ENCODE measurements at regions not wholly inside any gene's neighbourhood (a gene's known extent, or its start where the extent isn't known, plus 50 kb on each side); places are given as distances from the start of the nearest gene placed in this dataset.

DNA sequence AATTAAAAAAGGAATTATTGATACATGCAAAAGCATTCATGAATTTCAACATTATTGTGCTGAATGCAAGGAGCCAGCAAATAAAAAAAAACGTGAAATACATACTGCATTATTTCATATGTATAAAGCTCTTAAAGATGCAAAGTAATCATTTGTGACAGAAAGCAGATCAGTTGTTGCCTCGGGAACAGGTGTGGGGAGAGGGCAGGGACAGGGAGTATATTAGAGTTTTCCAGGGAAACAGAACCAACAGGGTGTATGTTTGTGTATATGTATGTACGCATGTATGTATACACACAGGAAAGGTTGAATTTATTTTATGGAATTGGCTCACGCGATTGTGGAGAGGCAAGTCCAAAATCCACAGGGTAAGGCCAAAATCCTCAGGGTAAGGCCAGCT is 502.9 kb upstream of the ARGLU1 start:
- DNase-seq = no peak

DNA sequence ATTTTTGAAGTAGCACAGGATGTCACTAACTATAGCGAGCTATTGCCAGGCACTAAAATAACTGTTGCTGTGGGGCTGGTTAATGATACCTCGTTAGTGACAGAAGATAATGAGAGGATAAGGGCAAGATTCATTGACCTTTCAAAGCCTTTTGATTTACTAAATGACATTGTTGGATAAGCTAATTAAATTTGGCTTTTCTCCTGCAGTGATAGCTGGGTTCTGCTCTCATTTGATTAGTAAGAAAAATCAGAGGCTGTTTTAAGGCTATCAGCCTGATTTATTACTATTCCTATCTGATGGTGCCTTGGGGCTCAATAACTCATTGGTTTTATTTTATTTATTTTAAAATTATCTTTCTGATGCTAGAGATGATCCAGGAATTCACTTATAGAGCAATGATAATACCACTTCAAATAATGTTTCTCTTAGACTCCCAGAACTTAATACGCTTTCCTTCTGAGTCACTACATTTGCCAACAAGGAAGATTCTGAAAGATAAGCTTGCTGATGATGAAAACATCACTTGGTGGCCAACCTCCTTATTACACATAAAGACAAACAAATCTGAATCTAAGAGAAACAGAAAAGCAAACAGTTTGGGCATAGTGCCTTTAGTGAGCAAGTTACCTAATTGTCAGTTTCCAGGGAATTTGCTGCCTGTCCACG is 501.3 kb upstream of the ARGLU1 start:
- no peak for DNase-seq

DNA sequence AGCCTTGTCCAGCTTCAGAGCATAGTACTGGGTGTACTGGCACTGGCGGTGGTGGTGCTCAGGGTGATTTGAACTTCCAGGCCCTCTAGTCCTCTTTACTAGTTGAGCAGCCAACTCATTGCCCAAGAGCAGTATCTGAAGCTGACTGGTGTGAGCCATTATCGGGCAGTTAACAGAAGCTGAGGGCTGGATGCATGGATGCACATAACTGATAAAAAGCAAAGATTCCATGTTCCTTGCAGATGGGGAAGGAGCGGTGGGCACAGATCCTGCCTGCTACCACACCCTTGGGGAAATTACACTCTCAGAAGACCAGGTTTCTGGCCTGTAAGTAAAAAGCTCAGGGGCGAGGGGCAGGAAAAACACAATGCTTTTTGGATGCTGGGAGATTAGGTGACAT is 499.4 kb upstream of the ARGLU1 start:
- no peak for DNase-seq

DNA sequence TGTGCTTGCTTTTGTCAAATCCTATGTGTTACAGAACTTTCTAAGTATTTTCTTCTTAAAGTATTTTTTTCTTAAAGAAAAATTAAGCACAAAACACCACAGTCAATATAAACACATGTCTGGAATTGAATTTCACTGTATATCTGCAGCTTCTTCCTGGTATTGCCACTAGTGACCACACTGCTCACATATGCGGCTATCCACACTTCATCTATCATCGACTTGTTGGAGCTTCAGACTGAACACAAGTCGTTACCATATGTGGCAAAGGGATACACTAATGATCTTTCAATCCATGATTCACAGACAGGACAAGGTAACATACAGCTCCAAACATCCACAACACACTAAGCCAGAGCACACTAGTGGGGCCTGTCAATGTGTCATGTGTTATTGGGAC is 498.4 kb upstream of the ARGLU1 start:
- no peak for DNase-seq

DNA sequence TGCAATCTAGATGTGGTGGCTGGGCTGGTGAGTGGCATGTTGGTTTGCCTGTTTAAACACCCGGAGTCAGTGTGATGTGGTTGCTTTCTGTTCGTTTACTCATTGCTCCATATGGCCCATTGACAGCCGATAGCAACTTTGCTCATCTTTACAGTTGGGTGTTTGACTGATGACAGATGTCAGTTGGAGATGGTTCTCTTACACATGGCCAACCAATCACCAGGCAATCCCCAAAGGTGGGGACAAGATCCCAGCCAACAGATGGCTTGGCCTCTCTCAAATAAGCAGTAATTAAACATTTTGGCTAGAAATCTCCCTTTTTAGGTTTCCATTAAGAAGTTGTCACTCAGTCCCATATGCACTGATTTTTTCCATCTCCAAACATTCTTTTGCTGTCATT is 497.1 kb upstream of the ARGLU1 start:
- DNase-seq = peak; percentile 51

DNA sequence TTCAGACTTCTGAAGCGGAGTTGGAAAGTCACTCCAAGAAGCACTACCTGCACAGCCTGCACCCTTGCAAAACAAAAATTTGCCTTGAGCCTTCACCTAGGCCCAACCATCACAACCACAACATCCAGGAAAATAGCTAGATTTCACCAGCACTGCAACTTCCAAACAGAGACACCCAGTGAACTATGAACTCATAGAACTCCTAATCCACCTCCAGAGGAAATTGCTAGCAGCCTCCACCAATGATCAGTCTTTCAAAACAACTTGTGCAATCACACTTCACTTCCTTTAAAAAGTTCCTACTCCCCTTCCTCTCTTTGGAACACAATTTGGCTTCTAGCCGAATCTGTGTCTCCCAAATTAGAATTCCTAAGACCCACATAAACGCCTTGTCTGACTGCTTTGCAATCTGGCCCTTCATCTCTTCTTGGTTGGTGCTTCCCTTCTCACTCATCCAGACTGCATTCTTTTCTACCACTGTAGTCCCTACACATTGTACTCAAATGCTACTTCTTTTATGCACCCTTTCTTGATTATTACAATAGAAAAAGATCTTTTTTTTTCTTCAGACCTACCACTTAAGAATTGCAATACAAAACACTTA is 489.2 kb upstream of the ARGLU1 start:
- DNase-seq = no peak

DNA sequence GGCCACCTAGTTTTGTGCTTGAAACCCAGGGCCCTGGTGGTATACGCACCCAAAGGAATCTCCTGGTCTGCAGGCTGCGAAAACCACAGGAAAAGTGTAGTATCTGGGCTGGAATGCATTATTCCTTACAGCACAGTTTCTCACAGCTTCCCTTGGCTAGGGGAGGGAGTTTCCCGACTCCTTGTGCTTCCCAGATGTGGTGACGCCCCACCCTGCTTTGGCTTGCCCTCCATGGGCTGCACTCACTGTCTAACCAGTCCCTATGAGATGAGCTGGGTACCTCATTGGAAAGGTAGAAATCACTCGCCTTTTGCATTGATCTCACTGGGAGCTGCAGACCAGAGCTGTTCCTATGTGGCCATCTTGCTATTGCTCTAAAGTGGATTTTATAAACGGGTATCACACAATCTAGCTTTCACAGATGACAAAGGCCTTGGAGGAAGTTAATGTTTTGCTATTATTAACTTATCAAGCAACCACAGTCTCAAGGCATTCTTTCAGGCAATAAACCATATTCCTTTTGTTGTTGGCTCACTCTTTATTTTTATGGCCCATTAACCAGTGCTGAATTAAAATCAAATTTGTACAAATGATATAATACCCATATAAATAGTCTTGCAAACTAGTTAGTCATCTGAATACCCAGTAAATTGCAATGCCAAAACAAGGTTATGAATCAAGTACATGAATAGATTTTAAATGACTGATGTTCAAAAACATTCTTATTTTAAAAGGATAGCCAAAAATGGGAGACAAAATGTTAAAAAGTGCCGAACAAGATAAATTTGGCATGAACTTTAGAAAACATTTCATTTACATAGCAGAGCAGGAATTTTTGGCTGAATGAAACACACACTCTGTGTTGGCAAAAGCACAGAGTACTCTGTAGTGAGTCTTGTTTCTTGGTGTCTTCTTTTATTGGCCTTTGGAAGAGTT is 475.4 kb upstream of the ARGLU1 start:
- no peak for DNase-seq

DNA sequence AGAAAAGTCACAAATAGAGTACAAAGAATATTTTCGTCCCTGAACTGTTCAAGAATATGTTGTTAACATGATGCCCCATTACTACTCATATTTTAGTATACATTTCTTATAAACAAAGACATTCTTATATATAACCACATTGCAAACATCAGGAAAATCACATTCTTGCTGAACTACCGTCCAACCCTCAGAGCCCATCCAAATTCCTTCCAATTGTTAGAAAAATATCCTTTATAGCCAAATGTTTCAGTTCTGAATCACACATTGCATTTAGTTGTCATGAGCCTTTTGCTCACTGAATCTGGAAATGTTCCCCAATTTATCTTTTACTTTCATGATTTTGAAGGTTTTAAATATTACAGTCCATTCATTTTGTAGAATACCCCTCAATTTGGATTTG is 467.8 kb upstream of the ARGLU1 start:
- no peak for DNase-seq

DNA sequence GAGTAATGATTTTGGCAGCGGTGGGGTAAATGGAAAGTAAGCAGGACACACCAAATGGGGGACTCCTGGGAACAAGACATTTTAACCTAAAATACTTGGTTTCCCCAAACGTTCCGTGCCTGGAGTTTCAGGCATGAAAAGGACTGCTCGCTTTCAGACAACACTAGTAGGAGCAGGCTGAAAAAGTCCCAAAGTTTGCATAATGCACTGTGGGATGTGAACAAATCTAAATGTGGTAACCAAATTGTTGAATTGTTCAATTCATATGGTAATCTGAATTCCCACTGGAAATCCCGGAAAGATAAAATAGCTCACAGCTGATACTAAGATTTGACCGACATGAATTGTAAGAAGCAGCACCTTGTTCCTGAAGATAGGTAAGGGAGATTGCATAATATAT is 467.2 kb upstream of the ARGLU1 start:
- DNase-seq = no peak

DNA sequence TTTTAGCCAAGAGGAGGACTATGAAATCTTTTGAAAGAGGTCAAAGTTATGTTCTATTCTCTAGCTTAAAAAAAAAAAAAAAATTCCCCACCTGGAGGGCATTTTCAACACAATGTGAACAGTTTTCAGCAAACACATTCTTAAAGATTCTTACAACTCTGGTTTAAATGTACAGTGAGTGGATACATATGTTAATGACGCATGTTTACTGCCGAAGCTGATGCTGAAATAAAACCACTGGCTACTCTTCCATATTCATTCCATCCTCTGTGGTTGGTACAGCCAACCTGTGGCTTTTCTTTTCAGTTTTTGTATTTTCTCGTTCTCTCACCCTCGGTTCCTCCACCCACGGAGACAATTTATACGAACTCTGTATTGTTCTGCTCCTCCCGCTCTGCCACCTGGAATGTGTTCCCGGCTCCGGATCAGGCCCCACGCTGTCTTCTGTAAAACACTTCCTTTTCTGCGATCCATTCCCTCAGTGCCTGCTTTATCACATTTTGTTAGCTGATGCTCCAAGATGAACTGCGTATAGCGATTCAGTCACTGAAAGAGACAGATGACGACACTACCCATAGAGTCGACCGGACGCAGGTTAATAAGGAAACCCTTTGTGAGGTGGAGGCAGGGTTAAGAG is 466.4 kb upstream of the ARGLU1 start:
- no peak for DNase-seq

DNA sequence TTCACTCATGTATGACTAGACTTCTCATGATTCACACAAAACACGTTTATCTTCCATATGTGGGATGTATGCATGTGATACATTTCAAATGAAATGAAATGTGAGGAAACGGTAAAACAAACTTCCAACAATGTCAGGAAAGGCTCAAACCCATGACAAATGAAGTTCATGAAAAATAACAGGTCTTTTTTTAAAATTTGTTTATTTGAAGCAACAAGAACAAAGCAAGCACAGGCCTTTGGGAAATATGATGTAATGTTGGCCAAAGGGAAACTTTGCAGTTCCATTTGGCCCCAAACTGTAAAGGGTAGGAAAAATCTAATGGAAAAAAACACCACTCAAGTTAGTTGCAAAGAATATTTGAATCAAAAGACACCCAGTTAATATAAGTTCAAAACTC is 463.8 kb upstream of the ARGLU1 start:
- DNase-seq = no peak

DNA sequence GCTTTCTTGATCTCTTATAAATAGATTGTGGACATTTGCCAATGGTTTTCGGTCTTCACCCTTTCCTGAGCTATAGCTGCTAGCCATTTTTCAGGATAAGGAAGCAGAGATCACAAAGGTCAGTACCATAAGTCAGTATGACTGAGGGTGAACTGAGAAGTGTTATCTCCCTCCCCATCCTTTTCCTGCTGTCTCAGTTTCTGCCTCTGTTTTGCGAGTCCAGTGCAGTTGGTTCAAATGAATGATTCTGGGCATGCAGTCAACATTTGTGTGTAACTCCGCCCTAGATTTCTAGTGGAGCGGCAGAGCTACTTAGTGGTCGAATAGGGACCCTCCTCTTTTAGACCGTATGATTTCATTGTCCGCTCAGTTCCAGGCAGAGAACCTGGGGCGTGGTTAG is 460.8 kb upstream of the ARGLU1 start:
- no peak for DNase-seq

DNA sequence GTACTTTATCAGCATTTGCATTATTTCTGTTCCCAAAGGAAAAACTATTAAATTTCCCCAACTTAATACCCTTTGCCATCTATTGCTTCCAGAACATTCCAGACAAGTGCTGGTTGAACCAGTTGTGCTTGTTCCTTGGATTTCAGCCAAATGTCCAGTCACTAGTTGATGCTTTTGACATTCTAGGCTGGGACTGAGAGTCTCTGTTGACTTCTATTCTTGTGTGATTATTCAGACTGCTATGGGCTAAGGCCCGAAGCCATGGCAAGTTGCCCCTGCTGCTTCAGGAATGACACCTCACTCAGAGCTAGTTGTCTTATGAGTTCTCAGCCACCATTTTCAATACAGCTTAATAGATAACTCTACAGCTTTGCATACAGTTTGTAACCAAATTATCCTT is 458.1 kb upstream of the ARGLU1 start:
- no peak for DNase-seq

DNA sequence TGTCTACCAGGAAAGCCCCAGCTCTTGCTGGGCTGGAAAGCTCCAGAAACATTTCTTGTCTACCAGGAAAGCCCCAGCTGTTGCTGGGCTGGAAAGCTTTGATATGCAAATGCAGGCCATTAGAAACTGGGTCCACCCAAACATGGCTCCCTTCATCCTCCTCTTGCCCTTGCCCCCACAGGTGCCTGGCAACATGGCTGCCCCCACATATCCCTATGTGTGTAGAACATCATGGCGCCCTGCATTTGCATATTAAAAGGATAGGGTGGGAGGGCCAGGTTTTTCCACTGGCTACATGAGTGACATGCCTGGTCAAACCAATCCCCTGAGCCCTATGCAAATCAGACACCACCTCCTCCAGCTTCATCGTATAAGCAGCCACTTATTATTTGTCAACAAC is 455.4 kb upstream of the ARGLU1 start:
- no peak for DNase-seq

DNA sequence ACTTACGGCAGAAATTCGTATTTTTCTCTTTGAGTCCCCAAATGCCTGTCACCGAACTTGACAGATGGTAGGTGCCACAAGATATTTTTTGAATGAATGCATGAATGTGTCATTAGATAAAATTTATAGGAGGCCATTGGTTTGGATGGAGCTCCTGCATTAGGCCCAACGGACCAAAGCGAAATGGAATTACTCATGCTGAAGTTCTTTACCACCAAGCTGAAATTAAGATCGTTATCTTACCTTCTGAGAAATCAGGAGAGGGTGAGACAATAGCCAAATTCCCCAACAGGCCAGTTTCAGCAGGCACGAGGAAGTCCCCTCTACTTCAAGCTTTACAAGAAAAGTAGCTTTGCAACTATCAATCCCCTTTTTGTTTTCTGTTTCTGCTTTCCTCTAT is 452.5 kb upstream of the ARGLU1 start:
- DNase-seq = no peak

DNA sequence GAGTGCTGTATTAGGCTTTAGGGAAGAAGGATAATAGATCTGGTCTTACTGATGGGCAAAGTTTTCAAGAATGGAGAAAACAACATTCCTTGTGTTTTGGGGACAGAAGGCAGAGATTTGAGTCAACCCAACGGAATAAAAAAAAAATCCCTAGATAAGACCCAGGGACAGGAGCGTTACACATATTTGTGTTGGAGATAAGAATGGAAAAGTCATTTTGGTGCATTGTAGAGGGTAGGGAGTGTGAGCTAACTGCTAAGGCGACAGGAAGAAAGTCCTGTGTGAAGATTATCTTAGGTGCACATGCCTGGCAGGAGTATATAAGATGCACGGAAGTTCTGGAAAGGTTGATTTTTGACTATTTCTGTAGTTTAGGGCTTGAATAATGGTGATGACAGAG is 450.3 kb upstream of the ARGLU1 start:
- no peak for DNase-seq

DNA sequence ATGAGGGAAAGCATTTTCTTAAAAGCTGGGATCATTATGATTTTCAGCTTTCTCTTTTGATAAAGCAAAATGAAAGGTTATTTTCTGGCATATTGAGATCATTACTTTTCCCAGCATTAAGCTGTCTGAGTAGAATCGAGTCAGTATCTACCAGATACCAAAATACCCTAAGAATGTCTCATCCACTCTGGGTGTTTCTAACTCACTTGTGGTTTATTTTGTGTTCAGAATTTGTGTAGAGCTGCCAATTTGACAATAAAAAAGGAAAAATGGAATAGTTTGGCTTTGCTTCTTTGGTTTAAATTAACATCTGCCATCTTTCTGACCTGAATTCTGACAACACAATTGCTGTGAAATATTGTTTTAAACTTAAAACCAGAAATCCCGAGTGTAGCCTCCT is 438.7 kb upstream of the ARGLU1 start:
- DNase-seq = no peak

DNA sequence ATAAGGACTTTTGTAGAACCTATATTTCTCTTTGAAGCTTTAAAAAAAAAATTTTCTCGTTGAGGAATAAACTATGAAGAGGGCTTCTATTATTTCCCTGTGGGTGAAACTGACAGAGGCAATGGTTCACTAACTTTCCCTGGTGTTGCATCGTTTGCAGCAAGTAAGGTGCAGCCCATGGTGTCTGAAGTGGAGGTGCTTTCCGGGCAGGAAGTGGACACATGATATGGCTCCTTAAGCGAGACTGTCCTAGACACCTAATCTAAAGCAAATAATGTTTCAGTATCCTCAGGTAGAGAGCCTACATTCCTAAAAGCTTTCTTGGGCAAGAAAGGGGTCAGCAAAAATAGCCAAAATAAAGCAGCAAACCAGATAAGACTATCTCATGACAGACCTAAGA is 437.6 kb upstream of the ARGLU1 start:
- no peak for DNase-seq

DNA sequence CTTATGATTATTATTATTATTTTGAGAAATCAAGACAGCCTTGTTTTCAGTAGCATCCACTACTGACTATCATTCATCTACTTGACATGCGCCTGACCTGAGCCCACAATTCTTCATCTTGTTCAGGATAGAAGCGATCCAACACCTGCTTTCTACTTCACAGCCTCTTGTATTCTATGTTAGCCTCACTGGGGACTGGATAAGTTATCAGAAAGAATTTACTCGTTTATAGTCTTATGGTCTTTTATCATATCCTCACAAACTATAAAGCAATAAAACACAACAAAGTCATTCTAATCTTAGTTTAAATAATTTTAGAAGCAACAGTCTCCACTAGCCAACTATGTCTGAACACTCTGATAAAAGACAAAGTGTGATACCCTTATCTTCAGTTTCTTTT is 436.0 kb upstream of the ARGLU1 start:
- DNase-seq = no peak

DNA sequence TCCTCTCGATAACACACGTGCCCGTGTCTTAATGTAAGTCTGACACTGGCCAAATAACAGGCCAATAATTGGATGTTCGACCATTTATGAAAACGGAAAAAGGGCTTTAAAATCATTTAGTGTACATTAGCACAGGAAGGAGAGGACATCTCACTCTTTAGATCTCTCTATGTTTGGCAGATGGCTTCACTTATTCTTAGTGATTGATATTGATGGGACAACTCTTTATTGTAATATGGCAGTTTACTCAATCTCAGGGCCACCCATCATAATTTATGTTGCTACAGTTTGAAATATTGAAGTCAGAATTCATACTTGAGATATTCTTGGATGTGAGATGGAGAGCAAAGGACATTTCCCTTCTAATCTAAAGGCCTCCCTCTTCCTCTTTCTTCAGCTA is 430.7 kb upstream of the ARGLU1 start:
- DNase-seq = no peak

DNA sequence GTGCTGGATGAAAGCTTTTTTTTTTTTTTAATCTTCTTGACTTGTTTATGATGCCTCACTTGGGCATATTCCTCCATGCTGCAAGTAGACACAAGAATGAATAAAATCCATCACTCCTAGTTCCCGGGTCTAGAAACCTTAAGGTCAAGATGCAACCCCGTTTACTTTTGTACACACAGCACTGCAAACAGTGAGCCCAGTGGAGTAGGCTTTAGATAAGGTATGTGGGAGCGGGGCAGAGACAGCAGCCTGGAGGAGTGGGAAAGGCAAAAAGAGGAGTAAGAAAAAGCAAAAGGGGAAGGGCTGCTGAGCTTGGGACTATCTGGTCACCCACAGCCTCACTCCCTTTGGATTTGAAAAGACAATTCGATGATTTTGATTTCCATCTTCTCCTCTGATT is 429.8 kb upstream of the ARGLU1 start:
- no peak for DNase-seq

DNA sequence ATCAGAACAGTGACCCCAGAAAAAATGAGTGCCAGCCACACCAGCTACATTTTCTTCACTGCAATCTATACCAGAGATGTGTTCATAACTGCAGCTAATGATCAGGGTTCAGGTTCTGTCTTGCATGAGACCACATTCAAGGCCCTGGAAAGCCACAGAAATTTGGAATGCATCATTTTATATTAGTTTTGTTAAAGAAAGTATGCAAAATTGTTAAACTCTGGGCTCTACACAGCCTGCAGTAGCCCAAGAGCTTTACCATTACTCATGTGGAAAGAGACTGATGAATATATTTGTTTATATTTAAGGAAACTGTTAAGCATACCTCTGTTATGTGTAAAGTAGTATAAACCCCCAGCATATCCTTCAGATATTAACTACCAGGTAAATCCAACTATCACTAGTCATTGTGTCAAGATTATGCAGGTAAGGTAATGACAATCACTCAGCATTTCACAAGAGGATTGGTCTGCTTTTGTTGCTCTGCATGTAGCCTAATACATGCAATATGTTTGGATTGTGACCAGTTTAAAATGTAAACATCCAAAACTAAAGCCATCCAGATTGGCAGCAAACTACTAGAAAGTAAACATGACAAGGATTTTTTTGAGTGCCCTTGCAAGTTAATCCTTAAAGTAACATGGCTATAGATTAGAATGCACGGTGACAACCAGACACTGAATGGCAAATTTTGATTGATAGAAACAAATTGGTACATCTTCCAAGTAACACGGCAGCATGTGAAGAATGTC is 429.1 kb upstream of the ARGLU1 start:
- no peak for DNase-seq

DNA sequence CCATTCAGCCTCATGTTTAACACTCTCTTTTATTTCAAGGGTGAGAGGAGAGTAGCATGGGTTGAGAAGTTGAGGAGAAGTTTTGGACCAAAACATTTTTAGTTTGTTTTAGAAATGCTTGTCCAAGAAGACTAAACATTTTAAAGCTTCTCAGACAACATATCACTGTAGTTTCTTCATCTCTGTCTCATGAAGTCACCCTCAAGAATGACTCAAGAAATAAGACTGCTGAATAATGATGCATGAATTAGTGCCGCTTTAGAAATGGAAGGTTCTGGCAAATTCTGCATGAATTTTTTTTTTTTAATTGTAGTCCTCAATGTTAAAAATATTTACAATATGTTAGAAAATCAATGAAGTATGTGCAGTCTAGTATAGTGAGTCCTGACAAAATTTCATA is 422.7 kb upstream of the ARGLU1 start:
- DNase-seq = no peak
